ENCODE measurements at regions not wholly inside any gene's neighbourhood (a gene's known extent, or its start where the extent isn't known, plus 50 kb on each side); places are given as distances from the start of the nearest gene placed in this dataset.

DNA sequence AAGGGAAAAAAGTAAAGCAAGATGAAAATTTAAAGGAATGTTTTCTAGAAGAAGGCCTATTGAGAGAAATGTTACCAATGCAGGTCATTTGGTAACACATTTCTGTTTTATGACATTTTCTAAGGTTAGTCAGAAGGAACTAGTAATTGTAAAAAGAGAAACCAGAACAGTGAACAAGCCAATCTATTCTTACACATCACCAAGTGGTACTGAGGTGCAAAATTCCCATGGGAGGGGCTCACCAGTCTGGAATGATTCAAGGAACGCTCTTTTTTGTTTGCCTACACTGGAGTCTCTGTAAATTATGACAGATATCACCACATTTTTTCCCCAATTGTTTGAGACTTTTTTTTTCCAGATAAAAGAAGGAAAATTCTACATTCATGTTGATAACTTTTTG lies 404.7 kb upstream of the CNKSR2 start:
- intact Hi-C loops (cut with DNase I), result no loop called here
- no peaks in the 10 kb centered on the region for H3K36me3 ChIP-seq
- H3K4me1 ChIP-seq, result no peaks in the 10 kb centered on the region
- no peak overlapping the region for H3K27ac ChIP-seq
- TF ChIP-seq, protein P1, sequence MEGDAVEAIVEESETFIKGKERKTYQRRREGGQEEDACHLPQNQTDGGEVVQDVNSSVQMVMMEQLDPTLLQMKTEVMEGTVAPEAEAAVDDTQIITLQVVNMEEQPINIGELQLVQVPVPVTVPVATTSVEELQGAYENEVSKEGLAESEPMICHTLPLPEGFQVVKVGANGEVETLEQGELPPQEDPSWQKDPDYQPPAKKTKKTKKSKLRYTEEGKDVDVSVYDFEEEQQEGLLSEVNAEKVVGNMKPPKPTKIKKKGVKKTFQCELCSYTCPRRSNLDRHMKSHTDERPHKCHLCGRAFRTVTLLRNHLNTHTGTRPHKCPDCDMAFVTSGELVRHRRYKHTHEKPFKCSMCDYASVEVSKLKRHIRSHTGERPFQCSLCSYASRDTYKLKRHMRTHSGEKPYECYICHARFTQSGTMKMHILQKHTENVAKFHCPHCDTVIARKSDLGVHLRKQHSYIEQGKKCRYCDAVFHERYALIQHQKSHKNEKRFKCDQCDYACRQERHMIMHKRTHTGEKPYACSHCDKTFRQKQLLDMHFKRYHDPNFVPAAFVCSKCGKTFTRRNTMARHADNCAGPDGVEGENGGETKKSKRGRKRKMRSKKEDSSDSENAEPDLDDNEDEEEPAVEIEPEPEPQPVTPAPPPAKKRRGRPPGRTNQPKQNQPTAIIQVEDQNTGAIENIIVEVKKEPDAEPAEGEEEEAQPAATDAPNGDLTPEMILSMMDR (IDR thresholded peaks at IDR 0.05), result no peak
- DNase-seq (ENCODE audit: low spot score in 2 of 2), result no peak
- H3K9me3 ChIP-seq, result no peaks in the 10 kb centered on the region
- no peak overlapping the region for H3K4me3 ChIP-seq
- no peaks in the 10 kb centered on the region for H3K27me3 ChIP-seq

- TF ChIP-seq, protein P1 (IDR thresholded peaks at IDR 0.05), result no peak
- no peaks in the 10 kb centered on the region for H3K9me3 ChIP-seq
- no peak for DNase-seq (ENCODE audit: low spot score in 2 of 2)
- H3K27ac ChIP-seq, result no peak overlapping the region
- H3K27me3 ChIP-seq, result no peaks in the 10 kb centered on the region
- H3K4me3 ChIP-seq, result no peak overlapping the region
- H3K36me3 ChIP-seq, result no peaks in the 10 kb centered on the region
- H3K4me1 ChIP-seq, result no peaks in the 10 kb centered on the region
- intact Hi-C loops (cut with DNase I), result no loop called here
Observed at GRCh38 chrX:20968996-20969395, 405.2 kb upstream of the CNKSR2 start.

- H3K36me3 ChIP-seq, result no peaks in the 10 kb centered on the region
- TF ChIP-seq, protein P1 (IDR thresholded peaks at IDR 0.05), result no peak
- H3K9me3 ChIP-seq, result no peaks in the 10 kb centered on the region
- no peak overlapping the region for H3K4me3 ChIP-seq
- no peak overlapping the region for H3K27ac ChIP-seq
- intact Hi-C loops (cut with DNase I), result no loop called here
- DNase-seq (ENCODE audit: low spot score in 2 of 2), result no peak
- H3K27me3 ChIP-seq, result no peaks in the 10 kb centered on the region
- no peaks in the 10 kb centered on the region for H3K4me1 ChIP-seq
Observed at GRCh38 chrX:20967725-20968124, 406.5 kb upstream of the CNKSR2 start.

DNA sequence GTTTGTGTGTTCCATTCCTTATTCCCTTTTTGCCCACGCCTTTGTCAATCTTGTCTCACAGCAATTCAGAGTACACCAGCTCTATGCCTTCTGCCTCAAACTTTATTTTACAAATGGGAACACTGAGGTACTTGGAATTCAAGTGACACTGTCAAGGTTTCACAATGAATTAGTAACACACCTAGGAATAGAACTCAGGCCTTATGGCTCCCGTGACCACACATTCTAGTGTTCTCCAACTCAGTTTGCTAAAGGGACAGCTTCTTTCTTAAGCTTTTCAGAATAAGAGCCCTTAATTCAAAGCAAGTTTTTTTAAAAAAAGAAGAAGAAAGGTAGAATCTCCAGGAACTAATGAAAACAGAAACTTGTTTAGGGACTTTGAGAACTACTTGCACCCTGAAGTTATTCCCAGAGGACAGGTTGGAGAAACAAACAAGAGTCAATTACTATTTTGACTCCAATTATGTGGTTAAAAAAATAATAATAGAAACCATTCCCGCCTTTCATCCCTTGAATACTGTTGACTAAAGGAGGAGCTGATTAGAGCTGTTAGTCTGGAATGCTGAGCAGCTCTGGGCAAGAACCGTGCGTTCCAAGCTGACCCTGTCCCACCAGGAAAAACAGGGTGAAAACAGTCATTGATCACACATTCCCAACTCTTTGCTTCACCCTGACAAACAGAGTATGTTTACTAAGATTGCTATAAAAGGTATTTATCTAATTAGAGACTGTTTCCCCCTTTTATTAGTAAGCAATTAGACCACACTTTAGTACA lies 408.8 kb upstream of the CNKSR2 start:
- intact Hi-C loops (cut with DNase I), result no loop called here
- Histone ChIP-seq H3K4me3 (no peak overlapping the region), H3K4me1 (no peaks in the 10 kb centered on the region), H3K27ac (no peak overlapping the region), H3K27me3 (no peaks in the 10 kb centered on the region), H3K9me3 (no peaks in the 10 kb centered on the region), H3K36me3 (no peaks in the 10 kb centered on the region)
- TF ChIP-seq, protein P1 (IDR thresholded peaks at IDR 0.05), result no peak
- no peak for DNase-seq (ENCODE audit: low spot score in 2 of 2)

- Histone ChIP-seq H3K4me3 (no peak overlapping the region), H3K27ac (no peak overlapping the region), H3K36me3 (no peaks in the 10 kb centered on the region), H3K9me3 (no peaks in the 10 kb centered on the region), H3K4me1 (no peaks in the 10 kb centered on the region), H3K27me3 (no peaks in the 10 kb centered on the region)
- no peak for DNase-seq (ENCODE audit: low spot score in 2 of 2)
- intact Hi-C loops (cut with DNase I), result no loop called here
- TF ChIP-seq, protein P1 (IDR thresholded peaks at IDR 0.05), result no peak
Observed at GRCh38 chrX:20954014-20954413, 420.2 kb upstream of the CNKSR2 start.
